AG09319 (cell line): ENCODE measurements at regions not wholly inside any gene's neighbourhood (a gene's known extent, or its start where the extent isn't known, plus 50 kb on each side); places are given as distances from the start of the nearest gene placed in this dataset.

ENCODE experiments used
- DNase-seq: peaks from one replicate; pipeline ENCODE4 v3.0.0-alpha.2; 2010; ENCODE audit warnings: low read depth; ENCODE audit errors: extremely low read depth
- CTCF ChIP-seq: IDR thresholded peaks from 2 replicates; pipeline ENCODE4 v1.5.1; 2011; ENCODE audit warnings: low read depth, mild to moderate bottlenecking, inconsistent platforms, low read length, moderate library complexity

- no peak for TF ChIP-seq CTCF
- DNase-seq: no peak
These were observed 111.9 kb upstream of the IGFBP3 start for GRCh38 chr7:46032942-46033341.

DNA sequence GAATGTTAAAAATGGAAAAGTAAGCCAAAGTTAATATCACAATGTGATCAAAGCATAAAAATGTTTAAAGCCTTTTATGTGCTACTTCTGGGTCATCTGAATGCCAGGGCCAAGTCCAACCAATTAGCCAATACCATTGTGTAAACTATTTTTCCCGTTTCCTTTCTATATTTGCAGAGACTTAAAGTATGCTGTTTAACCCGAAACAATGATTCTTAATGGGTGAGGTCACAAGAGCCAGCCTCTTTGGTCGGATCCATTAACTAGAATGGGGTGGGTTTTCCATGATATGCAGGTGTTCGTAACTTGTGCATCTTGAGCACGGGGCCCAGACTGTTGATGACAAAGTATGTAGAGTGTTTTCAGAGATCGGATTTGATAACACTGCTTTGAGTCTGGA is 111.3 kb upstream of the IGFBP3 start:
- no peak for TF ChIP-seq CTCF
- DNase-seq: no peak

- DNase-seq: no peak
- TF ChIP-seq CTCF: no peak
These were observed 108.1 kb upstream of the IGFBP3 start for GRCh38 chr7:46029111-46029704.

GRCh38 chr7:46028246-46028645 is 107.2 kb upstream of the IGFBP3 start:
- no peak for DNase-seq
- TF ChIP-seq CTCF: no peak

GRCh38 chr7:46026741-46027140 is 105.7 kb upstream of the IGFBP3 start:
- no peak for TF ChIP-seq CTCF
- no peak for DNase-seq

DNA sequence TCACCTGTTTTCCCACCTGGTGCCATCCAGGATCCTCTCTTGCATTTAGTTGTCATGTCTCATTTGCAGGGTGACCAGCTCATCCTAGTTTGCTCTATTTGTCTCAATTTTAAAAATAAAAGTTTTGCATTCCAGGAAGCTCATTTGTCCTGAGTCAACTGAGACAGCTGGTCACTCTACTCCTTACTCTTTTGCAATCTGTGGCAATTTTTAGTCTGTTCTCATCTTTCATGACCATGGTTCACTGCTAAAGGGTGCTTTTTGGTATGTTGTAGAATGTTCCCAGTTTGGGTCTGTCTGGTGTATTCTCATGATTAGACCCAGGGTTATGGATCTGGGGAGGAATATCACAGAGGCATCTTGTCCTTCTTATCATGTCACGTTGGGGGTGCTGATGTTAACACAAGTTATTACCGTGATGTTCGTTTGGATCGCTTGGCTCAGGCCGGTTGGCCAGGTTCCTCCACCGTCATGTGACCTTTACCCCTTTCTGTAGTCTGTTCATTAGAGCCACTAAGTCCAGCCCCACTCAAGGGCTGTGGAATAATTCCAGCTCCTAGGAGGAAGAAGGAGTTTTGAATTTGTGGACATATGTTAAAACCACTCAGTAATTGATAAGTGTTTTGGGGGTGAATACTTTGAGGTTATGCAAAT is 103.3 kb upstream of the IGFBP3 start:
- no peak for DNase-seq
- TF ChIP-seq CTCF: no peak

DNA sequence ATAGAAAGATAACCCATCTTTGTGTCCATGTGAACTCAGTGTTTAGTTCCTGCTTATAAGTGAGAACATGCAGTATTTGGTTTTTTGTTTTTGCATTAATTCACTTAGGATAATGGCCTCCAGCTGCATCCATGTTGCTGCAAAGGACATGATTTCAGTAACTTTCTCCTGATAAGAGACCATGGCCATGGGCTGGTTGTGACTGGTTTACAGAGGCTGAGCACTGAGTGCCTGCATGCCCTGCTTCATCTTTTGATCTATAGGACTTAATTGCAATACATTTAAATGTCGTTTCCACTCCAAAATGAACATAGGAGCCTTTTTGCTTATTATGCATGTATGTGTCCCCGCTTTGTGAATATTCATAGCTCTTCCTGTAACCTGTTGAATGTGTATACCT is 101.3 kb upstream of the IGFBP3 start:
- TF ChIP-seq CTCF: no peak
- DNase-seq: no peak
